ENCODE measurements at regions not wholly inside any gene's neighbourhood (a gene's known extent, or its start where the extent isn't known, plus 50 kb on each side); places are given as distances from the start of the nearest gene placed in this dataset.
"Not testable (repeated sequence)": the region's sequence is repeated elsewhere in the genome, so short reads cannot be mapped to it uniquely, and the experiment has no call there.

DNA sequence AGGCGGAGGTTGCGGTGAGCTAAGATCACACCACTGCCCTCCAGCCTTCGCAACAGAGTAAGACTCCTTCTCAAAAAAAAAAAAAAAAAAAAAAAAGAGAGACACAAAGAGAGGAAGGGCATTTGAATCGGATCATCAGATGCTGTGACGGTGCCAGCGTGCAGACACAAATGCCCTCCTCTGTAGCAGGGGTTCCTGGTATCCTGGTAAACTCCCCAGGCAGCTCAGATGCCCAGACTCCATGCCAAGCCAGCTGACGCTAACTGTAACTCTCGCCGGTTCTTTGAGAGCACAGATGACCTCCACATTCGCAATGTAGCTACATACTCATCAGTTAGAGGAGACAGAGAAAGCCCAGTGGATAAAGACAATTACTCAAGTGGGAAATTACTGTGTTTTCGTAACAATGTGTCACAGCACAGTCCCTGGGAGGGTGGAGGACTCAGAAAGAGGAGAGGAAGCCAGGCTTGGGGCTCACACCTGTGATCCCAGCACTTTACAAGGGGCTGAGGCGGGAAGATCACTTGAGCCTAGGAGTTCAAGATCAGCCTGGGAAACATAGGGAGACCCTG is 153.1 kb downstream of the BRD1 start:
- peak; percentile 40 for DNase-seq

GRCh38 chr22:49673048-49673447 is 154.6 kb downstream of the BRD1 start:
- DNase-seq = no peak

DNA sequence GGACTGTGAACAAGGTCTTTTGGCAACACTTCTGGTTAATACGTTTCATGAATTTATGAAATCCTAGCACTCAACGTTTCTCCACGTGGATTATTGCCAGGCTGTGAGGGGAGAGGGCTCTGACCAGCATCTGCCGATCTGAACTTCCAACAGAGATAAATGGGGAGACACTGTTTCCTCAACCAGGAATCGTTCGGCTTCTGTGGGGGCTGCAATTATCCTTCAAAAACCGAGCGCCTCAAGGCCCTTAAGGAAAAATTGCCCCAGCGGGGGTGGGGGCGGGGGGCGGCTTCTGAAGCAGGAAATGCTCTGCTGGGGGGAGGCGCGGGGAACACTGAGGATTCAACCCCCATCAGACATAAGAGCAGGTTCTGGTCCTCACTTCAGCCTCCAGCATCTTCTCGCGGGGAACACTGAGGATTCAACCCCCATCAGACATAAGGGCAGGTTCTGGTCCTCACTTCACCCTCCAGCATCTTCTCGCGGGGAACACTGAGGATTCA is 155.6 kb downstream of the BRD1 start:
- no peak for DNase-seq

DNA sequence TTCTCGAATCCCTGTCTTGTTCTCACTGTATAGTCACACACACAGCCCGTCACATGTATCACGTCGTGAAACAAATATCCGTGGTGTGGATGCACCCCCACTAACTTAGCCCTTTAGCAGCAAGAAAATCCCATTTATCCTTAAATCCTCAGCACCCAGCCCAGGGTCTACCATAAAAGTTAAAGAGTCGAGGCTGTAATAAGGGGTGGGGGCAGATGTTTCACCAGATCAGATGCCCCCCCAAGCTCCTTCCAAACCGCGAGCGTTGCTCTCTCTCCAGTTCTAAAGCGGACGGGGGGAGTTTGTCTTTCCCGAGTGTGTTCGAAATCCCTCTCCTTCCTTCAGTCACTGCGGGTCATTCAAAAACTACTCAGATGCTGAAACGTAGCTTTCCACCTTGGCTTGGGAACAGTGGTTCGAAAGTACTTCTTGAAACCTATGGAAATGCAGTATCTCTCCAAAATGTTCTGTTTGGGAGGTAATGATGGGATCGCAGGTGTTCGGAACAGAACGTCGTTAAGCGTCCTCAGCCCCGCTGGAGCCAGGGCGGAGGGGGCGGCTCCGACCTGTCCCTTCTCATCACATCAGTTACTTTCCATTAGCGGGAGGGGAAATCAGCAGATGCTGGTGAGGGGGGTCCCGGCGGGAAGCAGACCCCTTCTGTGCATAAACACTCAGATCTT is 156.2 kb downstream of the BRD1 start:
- DNase-seq = no peak

- DNase-seq = peak; percentile 41
Measured at GRCh38 chr22:49670456-49671330, 157.0 kb downstream of the BRD1 start.

DNA sequence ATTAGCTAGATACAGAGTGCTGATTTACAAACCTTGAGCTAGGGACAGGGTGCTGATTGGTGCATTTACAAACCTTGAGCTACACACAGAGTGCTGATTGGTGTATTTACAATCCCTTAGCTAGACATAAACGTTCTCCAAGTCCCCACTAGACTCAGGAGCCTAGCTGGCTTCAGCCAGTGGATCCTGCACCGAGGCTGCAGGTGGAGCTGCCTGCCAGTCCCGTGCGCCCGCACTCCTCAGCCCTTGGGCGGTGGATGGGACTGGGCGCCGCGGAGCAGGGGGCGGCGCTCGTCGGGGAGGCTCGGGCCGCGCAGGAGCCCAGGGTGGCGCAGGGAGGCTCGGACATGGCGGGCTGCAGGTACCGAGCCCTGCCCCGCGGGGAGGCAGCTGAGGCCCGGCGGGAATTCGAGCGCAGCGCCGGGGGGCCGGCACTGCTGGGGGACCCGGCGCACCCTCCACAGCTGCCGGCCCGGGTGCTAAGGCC is 157.7 kb downstream of the BRD1 start:
- not testable (repeated sequence) for DNase-seq

DNA sequence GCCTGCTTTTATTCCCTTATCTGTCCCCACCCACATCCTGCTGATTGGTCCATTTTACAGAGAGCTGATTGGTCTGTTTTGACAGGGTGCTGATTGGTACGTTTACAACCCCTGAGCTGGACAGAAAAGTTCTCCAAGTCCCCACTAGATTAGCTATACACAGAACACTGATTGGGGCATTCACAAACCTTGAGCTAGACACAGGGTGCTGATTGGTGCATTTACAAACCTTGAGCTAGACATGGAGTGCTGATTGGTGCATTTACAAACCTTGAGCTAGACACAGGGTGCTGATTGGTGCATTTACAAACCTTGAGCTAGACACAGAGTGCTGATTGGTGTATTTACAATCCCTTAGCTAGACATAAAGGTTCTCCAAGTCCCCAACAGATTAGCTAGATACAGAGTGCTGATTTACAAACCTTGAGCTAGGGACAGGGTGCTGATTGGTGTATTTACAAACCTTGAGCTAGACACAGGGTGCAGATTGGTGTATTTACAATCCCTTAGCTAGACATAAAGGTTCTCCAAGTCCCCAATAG is 158.2 kb downstream of the BRD1 start:
- DNase-seq = not testable (repeated sequence)

GRCh38 chr22:49668402-49668801 is 159.3 kb downstream of the BRD1 start:
- DNase-seq = peak; percentile 21

DNA sequence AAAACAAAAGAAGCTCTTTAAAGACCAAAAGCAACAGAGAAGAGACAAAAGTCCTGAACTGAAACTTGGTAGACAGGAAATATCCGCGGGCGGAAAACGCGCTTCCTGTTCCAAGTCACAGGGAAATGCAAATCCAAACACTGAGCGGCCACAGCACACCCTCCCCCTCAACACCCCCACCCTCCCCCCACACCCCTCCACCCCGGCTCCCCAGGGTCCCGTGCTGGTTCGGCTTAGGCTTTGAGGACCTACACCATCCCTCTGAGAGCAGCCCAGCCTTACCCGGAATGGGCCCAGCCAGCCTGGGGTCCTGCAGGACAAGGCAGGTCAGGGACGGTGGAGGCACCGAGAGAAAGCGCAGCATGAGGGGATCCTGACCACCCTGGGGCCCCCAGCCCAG is 160.4 kb downstream of the BRD1 start:
- peak; percentile 35 for DNase-seq

DNA sequence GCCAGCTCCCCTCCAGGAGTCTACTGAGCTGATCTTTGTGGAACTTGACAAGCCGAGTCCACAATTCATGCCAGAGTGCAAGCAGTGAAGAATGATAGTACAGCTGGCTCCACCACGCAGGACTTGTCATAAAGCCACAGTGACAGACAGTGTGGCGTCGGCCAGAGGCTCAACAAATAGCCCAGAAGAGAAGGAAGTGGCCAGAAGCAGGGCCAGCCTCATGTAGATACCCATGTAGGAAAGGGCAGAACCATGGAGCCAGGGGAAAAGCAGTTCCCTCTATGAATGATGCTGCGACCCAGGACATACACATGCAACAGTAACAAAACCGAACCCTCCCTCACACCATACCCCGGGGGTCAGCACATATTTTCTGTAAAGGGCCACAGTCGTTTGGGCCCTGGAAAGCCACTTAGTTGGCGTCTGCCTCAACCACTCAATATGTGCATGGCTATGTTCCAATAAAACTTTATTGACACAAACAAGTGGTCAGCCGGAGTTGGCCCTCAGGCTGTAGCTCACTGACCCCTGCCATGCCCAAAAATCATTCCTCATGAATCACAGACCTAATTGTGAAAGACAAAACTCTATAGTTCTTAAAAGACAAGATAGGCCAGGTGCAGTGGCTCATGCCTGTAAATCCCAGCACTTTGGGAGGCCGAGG is 161.4 kb downstream of the BRD1 start:
- no peak for DNase-seq

GRCh38 chr22:49664891-49665290 is 162.8 kb downstream of the BRD1 start:
- no peak for DNase-seq

DNA sequence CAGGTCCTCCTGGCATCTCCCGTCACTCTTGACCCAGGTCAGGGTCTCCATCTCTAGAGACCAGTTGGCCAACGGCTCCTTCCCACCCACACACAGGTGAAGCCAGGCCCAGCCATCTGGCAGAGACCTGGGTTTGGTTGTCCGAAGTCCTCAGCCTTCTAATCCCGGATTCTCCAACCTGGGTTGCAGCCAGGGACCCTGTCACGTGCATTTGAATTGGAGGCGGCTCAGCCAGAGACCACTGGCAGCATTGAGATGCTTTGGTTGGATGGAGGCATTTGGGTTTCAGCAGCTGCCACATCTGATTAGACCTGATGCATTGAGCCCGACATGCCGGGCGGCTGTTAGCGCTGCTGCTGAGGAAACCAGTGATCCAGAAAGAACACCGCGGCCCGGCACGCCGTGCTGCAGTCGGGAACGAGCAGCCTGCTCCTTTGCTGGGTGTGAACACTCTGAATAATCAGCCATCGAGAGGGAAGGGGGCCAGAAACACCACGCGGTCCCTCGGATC is 163.2 kb downstream of the BRD1 start:
- DNase-seq = no peak

DNA sequence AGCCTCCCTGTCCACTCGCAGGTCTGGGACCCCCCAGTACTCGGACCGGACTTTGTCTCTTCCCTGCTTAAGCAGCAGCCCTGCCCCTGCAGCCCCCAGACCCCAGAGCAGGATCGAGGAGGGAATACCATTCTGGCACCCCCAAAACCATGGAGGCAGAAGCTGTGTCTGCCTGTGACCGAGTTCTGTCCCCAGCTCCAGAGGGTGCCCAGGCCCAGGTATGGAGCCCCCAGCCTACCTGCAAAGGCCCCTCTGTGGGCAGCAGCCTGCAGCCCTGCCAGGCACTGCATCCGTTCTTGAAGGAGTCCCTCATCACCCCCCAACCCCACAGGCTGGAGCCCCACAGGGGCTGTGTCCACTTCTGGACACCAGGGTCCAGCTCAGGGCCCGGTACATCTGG is 163.8 kb downstream of the BRD1 start:
- DNase-seq = no peak

DNA sequence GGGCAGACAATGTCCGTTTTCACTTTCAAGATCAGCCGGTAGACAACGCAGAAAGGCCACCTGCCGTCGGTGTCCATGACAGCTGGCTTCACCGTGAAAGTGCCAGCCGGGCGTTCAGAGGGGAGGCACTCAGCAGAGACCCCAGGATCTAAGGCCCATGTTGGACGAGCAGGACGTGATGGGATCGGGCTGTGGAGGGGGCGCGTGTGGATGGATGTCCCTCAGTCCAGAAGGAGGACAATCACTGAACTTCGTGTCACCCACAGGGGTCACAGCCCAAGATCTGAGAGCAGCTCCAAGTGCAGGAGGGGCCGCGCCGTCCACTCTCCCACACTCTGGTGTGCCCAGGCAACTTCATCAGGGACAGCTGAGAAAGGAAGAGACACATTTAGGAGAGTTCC is 164.4 kb downstream of the BRD1 start:
- no peak for DNase-seq

- DNase-seq = no peak
Measured at GRCh38 chr22:49662681-49663080, 165.0 kb downstream of the BRD1 start.

- no peak for DNase-seq
Measured at GRCh38 chr22:49660794-49661781, 166.6 kb downstream of the BRD1 start.

DNA sequence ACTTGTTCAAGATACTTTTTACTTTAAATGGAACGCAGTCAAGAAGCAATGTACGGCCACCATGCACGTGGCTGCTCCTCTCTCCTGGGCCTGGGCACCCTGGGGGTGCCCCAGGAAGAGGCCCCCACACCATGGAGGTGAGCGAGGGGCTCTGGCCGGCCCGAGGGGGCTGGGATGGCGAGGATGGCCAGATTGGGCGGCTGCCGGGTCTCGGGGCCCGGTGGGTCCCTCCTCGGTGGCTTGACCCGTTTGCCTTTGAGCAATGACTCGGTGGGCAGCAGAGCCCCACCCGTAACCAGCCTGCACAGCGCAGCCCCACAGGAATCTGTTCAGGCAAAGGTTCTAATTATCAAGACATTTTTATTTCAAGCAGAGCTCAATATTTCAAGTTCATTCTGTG is 167.4 kb downstream of the BRD1 start:
- no peak for DNase-seq

DNA sequence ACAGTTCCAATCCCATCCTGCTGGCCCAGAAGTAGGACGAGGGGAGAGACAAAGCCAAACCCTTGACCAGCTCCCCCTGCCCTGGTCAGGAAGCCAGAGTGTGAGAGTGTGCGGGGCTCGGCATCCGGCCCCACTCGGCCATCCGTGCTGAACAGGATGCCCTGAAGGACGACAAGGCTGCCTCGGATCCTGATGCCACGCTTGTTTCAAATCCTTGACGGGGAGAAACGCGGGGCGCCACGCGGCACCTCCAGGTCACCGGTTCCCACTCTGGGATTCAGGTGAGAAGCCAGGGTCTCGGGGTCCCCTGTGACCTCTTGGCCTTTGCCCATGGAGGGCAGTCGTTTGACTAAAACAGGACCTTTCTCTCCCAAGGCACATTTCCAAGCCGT is 167.8 kb downstream of the BRD1 start:
- DNase-seq = no peak

GRCh38 chr22:49659281-49659923 is 168.3 kb downstream of the BRD1 start:
- DNase-seq = no peak

DNA sequence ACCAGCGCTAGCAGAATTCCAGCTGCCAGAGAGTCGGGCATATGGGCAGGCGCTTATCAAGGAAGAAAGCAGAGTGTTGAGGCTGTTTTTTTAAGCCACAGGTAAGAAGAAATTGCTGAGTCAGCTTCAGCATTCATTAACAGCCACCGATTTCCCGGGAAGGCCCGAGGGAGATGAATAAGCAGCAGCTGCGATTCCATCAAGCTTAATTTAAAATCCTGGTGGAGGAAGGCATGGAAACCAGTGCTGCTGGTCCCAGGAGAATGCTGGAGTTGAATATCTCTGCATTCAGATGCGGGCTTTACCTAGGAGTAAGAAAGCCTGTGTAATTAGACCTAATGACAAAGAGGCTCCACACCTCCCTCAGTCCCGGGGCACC is 168.8 kb downstream of the BRD1 start:
- no peak for DNase-seq

All from inflammatory macrophage treated with lipopolysaccharide for 4 hours (primary cell).